NOMO-1 (cell line): ENCODE measurements at regions not wholly inside any gene's neighbourhood (a gene's known extent, or its start where the extent isn't known, plus 50 kb on each side); places are given as distances from the start of the nearest gene placed in this dataset.

Experiments
- DNase-seq, 2 experiments: peaks; one replicate each; lab custom pipeline; 2025; ENCODE audit not compliant: unreplicated experiment in 2 of 2; lab: John Stamatoyannopoulos, UW

DNA sequence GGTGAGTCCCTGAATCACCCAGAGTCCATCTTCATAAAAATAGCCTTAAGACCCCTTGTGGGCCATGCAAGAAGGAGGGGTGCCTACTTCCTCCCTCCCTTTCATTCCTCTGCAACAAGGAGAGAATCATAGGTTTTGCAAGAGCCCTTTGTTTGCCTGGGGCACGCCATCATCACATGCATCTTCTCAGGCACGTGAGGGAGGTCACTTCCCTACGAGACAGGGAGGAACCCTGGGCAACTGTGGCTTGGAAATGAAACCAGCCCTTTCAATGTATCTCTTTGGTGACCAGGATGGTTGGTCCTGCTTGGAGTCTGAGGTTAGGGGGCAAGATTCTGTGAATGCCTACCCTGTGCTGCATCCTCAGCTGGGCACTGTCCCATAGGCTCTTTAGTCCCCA is 194.8 kb downstream of the MAFB start:
- peak; percentile 74 to 88 for DNase-seq

GRCh38 chr20:40493549-40493948 is 195.5 kb downstream of the MAFB start:
- DNase-seq: peak in 1 of 2 experiments; percentile 25

DNA sequence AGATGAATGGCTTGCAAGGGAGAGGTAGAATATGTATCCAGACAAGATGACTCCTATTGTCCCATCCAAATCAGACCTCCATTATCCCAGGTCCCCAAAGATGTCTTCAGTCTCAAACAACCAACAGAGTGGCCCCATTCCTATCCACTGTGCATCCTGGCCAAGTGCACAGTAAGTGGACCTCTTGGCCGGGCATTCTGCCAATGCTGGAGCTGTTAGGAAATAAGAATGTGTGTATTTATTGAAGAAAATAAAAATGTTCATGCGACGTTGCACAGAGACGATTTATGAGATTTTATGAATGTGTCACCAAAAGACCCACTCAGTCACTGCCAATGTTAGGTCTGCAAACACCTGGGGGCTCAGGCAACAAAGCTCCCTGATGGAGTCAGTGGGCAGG is 196.0 kb downstream of the MAFB start:
- DNase-seq: no peak

GRCh38 chr20:40491009-40491590 is 197.9 kb downstream of the MAFB start:
- DNase-seq: no peak

GRCh38 chr20:40489886-40490285 is 199.2 kb downstream of the MAFB start:
- DNase-seq: no peak

DNA sequence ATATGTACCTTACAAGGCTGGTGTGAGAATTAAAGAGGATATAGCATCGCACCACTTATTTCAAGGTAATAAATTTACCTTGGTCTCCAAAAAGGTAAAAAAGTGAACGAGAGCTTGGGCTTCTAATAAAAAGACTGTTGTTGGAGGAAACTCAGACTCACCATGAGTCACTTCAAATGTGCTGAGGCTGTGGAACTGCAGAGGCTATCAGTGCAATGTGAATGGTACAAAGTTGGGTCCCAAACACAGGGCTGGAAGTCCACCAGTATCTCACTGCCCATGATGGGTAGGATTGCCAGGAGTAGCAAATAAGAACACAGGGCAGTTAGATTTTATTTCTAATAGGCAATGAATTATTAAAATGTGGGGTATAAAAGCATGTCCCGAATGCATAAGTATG is 200.6 kb downstream of the MAFB start:
- no peak for DNase-seq

- peak; percentile 23 to 43 for DNase-seq
Observed at GRCh38 chr20:40486297-40486696, 202.7 kb downstream of the MAFB start.

GRCh38 chr20:40481743-40482458 is 207.1 kb downstream of the MAFB start:
- DNase-seq: no peak

DNA sequence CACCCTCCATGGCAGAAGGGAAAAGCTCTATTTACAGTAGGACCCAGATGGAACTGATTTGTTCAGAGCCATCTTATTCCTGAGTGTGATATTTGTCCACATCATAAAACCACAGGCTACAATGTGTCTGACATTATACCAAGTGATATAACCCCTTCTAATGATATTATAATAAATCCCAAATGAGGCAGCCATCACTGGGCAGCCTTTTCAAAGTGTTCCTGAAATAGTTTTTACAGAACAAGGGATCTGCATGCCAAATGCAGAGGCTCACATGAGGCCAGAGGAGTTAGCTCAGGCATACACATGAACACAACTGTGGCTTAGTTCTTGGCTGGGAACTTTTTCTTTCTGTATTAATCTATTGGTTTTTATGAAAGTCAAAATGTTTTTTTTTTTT is 207.7 kb downstream of the MAFB start:
- no peak for DNase-seq

DNA sequence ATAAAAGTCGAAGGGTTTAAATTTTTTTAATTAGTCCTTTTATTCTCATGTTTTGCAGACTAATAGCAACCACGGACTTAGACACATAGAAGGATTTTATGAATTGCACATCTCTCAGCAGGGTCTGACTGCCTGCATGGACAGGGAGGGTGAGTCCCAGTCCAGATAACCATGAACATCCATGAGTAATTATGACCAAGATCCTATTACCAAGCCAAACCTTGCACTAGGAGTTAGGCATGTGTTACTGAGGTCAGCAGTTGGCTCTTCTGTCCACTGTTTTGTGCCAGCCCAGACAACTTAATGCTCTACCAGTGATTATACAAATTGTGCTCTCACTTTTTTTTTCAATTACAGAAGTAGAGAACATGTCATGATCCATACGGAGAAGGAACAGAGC is 211.2 kb downstream of the MAFB start:
- no peak for DNase-seq

GRCh38 chr20:40476461-40476860 is 212.6 kb downstream of the MAFB start:
- no peak for DNase-seq

DNA sequence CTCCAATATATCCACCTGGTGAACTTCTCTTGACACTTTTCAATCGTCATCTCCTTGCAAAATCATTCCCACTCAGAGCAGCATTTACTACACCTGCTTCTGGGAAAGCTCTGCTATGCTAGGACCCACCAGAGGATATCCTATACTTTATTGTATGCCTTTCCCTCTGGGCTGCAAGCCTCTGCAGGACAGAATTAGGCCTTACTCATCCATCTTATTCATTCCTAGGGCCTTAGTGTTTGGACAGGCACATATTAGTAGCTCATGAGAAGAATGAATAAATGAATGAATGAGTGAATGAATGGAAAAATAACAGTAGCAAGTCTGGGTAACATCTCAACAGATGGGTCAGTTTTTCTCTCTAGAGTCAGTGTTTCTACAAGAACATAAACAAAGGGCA is 216.1 kb downstream of the MAFB start:
- no peak for DNase-seq

GRCh38 chr20:40471261-40471629 is 217.8 kb downstream of the MAFB start:
- peak in 1 of 2 experiments; percentile 55 for DNase-seq

GRCh38 chr20:40470445-40471260 is 218.4 kb downstream of the MAFB start:
- DNase-seq: peak; percentile 16 to 55

DNA sequence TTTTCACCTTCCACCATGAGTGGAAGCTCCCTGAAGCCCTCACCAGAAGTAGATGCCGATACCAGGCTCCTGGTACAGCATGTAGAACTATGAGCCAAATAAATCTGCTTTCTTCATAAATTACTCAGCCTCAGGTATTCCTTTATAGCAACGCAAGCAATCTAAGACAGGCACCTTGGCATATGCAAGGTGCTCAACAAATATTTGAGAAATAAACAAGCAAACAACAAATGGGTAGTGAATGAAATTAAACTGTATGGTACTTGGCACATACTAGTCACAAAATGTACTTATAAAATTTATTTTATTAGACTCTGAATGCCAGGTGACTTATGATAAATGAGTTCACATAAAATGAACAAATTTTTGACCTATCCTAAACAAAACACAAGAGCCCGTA is 220.3 kb downstream of the MAFB start:
- DNase-seq: no peak

DNA sequence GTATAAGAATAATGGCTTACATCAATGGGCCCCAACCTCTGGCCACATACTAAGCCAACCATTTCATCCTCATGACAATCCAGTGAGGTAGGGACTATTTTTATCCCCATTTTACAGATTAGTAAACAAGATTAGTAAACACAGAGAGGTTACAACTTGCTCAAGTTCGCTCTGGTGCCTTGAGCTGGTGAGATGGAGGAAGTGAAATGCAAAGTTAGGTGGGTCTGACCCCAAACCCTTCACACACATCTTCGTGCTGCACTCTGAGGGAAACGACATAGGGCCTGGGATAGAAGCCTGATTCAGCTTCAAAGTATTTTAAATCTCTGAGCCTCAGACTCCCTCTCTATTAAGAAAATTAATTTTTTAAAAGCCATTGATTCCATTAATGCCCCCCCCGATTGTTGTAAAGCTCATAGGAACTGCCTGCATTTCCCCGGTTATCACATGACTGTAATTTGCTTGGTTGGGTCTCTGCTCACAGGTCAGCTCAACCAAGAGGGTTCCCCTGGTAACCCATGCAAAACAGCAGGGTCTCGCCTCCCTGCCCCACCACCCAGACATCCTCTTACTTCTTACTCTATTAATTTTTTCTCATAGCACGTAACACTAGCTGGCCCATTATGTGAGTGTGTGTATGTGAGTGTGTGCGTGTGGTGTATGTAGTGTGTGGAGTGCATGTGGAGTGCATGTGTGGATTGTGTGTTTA is 221.2 kb downstream of the MAFB start:
- no peak for DNase-seq

- no peak for DNase-seq
Observed at GRCh38 chr20:40467067-40467466, 222.0 kb downstream of the MAFB start.

DNA sequence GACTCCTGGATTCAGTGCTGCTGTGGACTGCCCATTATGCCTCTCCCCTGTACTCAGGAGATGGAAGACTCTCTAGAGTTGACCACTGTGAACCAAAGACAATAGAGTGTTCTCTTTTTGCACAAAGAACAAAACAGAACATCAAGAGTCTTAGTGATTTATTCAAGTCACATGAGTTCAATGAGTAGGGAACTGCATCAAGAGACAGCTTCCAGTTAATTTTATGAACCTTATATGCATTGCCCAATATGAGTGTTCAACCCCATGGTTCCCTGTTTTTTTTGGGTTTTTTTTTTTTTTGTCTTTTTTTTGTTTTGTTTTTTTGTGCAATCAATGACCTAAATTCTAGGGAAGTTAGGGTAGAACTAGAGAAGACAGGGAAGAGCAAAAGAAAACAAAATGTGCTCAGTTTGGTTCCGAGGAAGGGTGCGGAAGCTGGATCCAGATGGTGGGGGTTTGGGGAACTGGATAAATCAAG is 224.3 kb downstream of the MAFB start:
- peak; percentile 22 to 68 for DNase-seq

DNA sequence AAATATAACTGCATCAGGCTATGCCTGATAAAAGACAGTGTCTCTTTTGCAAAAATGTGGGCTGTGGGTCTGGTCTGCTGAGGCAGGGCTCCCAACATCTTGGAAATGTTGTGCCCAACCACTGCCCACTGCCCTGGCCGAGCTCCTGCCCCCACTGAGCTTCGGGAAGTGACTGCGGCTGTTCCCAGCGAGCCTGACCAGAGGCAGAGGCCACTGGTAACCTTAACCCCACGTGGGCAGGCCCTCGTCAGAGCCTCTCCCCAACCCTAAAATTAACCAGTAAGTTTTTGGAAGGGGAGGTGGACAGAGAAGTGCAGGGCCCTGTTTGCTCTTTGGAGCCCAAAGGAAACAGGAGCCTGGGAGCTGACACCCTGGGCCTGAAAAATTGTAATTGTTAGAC is 225.9 kb downstream of the MAFB start:
- no peak for DNase-seq

- peak; percentile 79 to 84 for DNase-seq
Observed at GRCh38 chr20:40462566-40462965, 226.5 kb downstream of the MAFB start.

DNA sequence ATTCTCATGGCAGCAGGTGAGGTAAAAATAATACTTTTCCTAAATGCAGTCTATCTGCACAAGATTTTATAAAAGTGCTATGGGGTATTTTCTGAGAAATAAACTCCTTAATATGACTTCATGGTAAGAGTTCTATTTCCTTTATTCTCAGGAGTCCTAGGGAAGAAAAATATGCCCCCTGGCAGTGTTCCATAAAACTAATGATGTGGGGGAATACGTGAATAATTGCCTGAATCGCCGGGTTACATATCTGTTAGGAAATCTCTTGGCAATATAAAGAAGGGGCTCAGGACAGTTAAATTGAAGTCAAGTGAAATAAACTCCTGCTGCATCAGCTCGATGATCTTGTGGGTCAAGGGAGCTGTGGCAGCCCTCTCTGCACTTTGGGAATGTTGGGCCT is 229.7 kb downstream of the MAFB start:
- no peak for DNase-seq
